Smooth muscle cell (in vitro differentiated cells): ENCODE measurements at regions not wholly inside any gene's neighbourhood (a gene's known extent, or its start where the extent isn't known, plus 50 kb on each side); places are given as distances from the start of the nearest gene placed in this dataset.

Experiments used
- DNase-seq: peaks from one replicate; lab custom pipeline; 2025; ENCODE audit not compliant: unreplicated experiment; lab: John Stamatoyannopoulos, UW
- H2AFZ ChIP-seq: fragments of 200-600 bp; sonication (generic); 2 replicates; pipeline ENCODE4 v1.6.0; 2016; ENCODE audit warnings: antibody characterized with exemption, low read depth, mild to moderate bottlenecking
- H3F3A ChIP-seq: fragments of 200-600 bp; sonication (generic); 2 replicates; pipeline ENCODE4 v1.6.0; 2017; ENCODE audit warnings: antibody characterized with exemption, low read depth
- H3K27ac ChIP-seq: fragments of 200-600 bp; sonication (generic); 2 replicates; pipeline ENCODE4 v1.5.1; 2016; ENCODE audit warnings: low read depth, mild to moderate bottlenecking
- H3K27me3 ChIP-seq: fragments of 200-600 bp; sonication (generic); 2 replicates; pipeline ENCODE4 v1.6.1; 2016; ENCODE audit warnings: low read depth, mild to moderate bottlenecking
- H3K36me3 ChIP-seq: fragments of 200-600 bp; sonication (generic); 2 replicates; pipeline ENCODE4 v1.5.1; 2016; ENCODE audit warnings: low read depth
- H3K4me1 ChIP-seq: fragments of 200-600 bp; sonication (generic); 2 replicates; pipeline ENCODE4 v1.5.1; 2016; ENCODE audit warnings: low read depth
- H3K4me2 ChIP-seq: fragments of 200-600 bp; sonication (generic); 2 replicates; pipeline ENCODE4 v1.6.0; 2016; ENCODE audit warnings: mild to moderate bottlenecking
- H3K4me3 ChIP-seq: fragments of 200-600 bp; sonication (generic); 2 replicates; pipeline ENCODE4 v1.5.1; 2016; ENCODE audit warnings: mild to moderate bottlenecking
- H3K79me2 ChIP-seq: fragments of 200-600 bp; sonication (generic); 2 replicates; pipeline ENCODE4 v1.6.0; 2016; ENCODE audit warnings: low read depth, mild to moderate bottlenecking
- H3K9ac ChIP-seq: fragments of 200-600 bp; sonication (generic); 2 replicates; pipeline ENCODE4 v1.6.0; 2016; ENCODE audit warnings: low read depth
- H3K9me3 ChIP-seq: fragments of 200-600 bp; sonication (generic); replicated peaks from 2 replicates; pipeline ENCODE4 v1.5.1; 2016; ENCODE audit warnings: low read depth
- H4K20me1 ChIP-seq: fragments of 200-600 bp; sonication (generic); 2 replicates; pipeline ENCODE4 v1.6.0; 2016; ENCODE audit warnings: low read depth
- WGBS: methylation state at CpG from one replicate; pipeline ENCODE4 v1.1.7; 2016; ENCODE audit warnings: low lambda C conversion rate; 5-methylcytosine and 5-hydroxymethylcytosine counted together
- TF ChIP-seq, protein P1 (sequence below): fragments of 200-600 bp; sonication (generic); IDR thresholded peaks from 2 replicates; pipeline ENCODE4 v1.5.1; 2017; ENCODE audit warnings: borderline replicate concordance, mild to moderate bottlenecking, antibody characterized with exemption; ENCODE audit not compliant: insufficient read depth, poor library complexity, severe bottlenecking

- 88% methylated on average over 4 of the region's 4 CpGs for WGBS
- H3K4me3 ChIP-seq: no peak overlapping the region
- no peak for DNase-seq
- peaks cover 9% of the 10 kb centered on the region for H3K4me1 ChIP-seq
- no peaks in the 10 kb centered on the region for H3K36me3 ChIP-seq
- no peaks in the 10 kb centered on the region for H3K27me3 ChIP-seq
- no peaks in the 10 kb centered on the region for H3K79me2 ChIP-seq
- H4K20me1 ChIP-seq: no peaks in the 10 kb centered on the region
- H3K27ac ChIP-seq: no peak overlapping the region
- no peak overlapping the region for H3K4me2 ChIP-seq
- H3K9ac ChIP-seq: no peak overlapping the region
- TF ChIP-seq, protein P1, sequence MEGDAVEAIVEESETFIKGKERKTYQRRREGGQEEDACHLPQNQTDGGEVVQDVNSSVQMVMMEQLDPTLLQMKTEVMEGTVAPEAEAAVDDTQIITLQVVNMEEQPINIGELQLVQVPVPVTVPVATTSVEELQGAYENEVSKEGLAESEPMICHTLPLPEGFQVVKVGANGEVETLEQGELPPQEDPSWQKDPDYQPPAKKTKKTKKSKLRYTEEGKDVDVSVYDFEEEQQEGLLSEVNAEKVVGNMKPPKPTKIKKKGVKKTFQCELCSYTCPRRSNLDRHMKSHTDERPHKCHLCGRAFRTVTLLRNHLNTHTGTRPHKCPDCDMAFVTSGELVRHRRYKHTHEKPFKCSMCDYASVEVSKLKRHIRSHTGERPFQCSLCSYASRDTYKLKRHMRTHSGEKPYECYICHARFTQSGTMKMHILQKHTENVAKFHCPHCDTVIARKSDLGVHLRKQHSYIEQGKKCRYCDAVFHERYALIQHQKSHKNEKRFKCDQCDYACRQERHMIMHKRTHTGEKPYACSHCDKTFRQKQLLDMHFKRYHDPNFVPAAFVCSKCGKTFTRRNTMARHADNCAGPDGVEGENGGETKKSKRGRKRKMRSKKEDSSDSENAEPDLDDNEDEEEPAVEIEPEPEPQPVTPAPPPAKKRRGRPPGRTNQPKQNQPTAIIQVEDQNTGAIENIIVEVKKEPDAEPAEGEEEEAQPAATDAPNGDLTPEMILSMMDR: no peak
- no peaks in the 10 kb centered on the region for H3F3A ChIP-seq
- H3K9me3 ChIP-seq: no peaks in the 10 kb centered on the region
- no peak overlapping the region for H2AFZ ChIP-seq
Observed at GRCh38 chr10:14431868-14432267, 101.1 kb upstream of the FRMD4A start.

- no peak for DNase-seq
Observed at GRCh38 chr10:14429043-14429700, 98.4 kb upstream of the FRMD4A start.

DNA sequence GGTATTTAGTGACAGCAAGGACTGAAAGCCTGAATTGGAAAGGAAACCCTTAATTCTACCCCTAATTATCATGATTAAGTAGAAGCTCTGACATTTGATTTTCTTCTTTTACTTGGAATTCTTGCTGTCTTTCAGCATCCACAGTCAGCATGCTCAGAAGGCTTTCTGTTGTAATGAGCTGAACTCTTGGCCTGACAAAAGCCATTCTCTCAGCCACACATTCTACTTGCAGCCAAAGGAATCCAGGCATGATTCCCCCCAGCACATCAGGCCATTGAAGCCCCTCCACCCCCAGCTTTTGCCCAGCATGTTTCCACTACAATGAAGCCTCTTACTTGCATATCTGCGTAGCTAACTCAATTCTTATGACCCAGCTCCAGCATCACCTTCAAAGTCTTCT is 94.3 kb upstream of the FRMD4A start:
- TF ChIP-seq, protein P1: no peak
- Histone ChIP-seq H3K9ac (no peak overlapping the region), H3K4me1 (peaks cover 19% of the 10 kb centered on the region), H3K79me2 (no peaks in the 10 kb centered on the region), H3K36me3 (no peaks in the 10 kb centered on the region), H3K4me2 (no peak overlapping the region), H3K4me3 (no peak overlapping the region), H3K9me3 (no peaks in the 10 kb centered on the region), H2AFZ (peak overlapping the region; percentile 56), H4K20me1 (no peaks in the 10 kb centered on the region), H3K27me3 (no peaks in the 10 kb centered on the region), H3F3A (no peaks in the 10 kb centered on the region), H3K27ac (no peak overlapping the region)
- no peak for DNase-seq
- WGBS: 77% methylated on average over 1 of the region's 1 CpG

More at GRCh38 chr10:14429043-14429700, 98.4 kb upstream of the FRMD4A start:
- Histone ChIP-seq H3K36me3 (no peaks in the 10 kb centered on the region), H3K79me2 (no peaks in the 10 kb centered on the region), H3K4me1 (peaks cover 19% of the 10 kb centered on the region), H3K9me3 (no peaks in the 10 kb centered on the region), H4K20me1 (no peaks in the 10 kb centered on the region), H3F3A (no peaks in the 10 kb centered on the region), H2AFZ (no peak overlapping the region), H3K4me3 (no peak overlapping the region), H3K27me3 (no peaks in the 10 kb centered on the region), H3K4me2 (no peak overlapping the region), H3K27ac (no peak overlapping the region), H3K9ac (no peak overlapping the region)
- WGBS: 36% methylated on average over 6 of the region's 6 CpGs
- TF ChIP-seq, protein P1: no peak
